ENCODE measurements at regions not wholly inside any gene's neighbourhood (a gene's known extent, or its start where the extent isn't known, plus 50 kb on each side); places are given as distances from the start of the nearest gene placed in this dataset.

- no peak overlapping the region for H3K27ac ChIP-seq (ENCODE audit: control insufficient read depth, insufficient read depth, low read length)
Observed at GRCh38 chr12:97160277-97160676, 253.2 kb downstream of the NEDD1 start.

GRCh38 chr12:97162173-97162572, 255.1 kb downstream of the NEDD1 start:
- no peak overlapping the region for H3K9ac ChIP-seq (ENCODE audit: control insufficient read depth, extremely low read depth, insufficient read depth, low read length)
- H3K36me3 ChIP-seq (ENCODE audit: control insufficient read depth in 2 of 2, extremely low read depth in 1 of 2, insufficient read depth in 2 of 2, low read length in 2 of 2): no peaks in the 10 kb centered on the region
- H3K27me3 ChIP-seq (ENCODE audit: control insufficient read depth, extremely low read depth, insufficient read depth, low read length): no peaks in the 10 kb centered on the region
- dilution Hi-C loops (cut with MboI; ENCODE audit: extremely low pct_ligation_motif_present, low sequenced_read_pairs): no loop called here
- no peak for DNase-seq (ENCODE audit: low read depth, low spot score)
- no peaks in the 10 kb centered on the region for H4K20me1 ChIP-seq (ENCODE audit: control insufficient read depth, extremely low read depth, insufficient read depth, low read length)
- no peaks in the 10 kb centered on the region for H3K79me2 ChIP-seq (ENCODE audit: control insufficient read depth, insufficient read depth, low read length)
- H3K4me1 ChIP-seq (ENCODE audit: control insufficient read depth, extremely low read depth, insufficient read depth, low read length): no peaks in the 10 kb centered on the region
- no peaks in the 10 kb centered on the region for H3K9me3 ChIP-seq (ENCODE audit: control insufficient read depth, low read depth, low read length)
- H3K4me3 ChIP-seq (ENCODE audit: control insufficient read depth in 2 of 3, extremely low read depth in 1 of 3, insufficient read depth in 2 of 3, low read depth in 1 of 3, low read length in 3 of 3): no peak overlapping the region
- H3K4me2 ChIP-seq (ENCODE audit: control insufficient read depth, extremely low read depth, insufficient read depth, low read depth, low read length): no peak overlapping the region
- H2AFZ ChIP-seq (ENCODE audit: control insufficient read depth, low read length): no peak overlapping the region
- no peaks in the 10 kb centered on the region for H3K9me1 ChIP-seq (ENCODE audit: control insufficient read depth, extremely low read depth, insufficient read depth, low read length)
- no peak for TF ChIP-seq EZH2 (IDR thresholded peaks at IDR 0.05; ENCODE audit: low read length)
- TF ChIP-seq, protein P1, sequence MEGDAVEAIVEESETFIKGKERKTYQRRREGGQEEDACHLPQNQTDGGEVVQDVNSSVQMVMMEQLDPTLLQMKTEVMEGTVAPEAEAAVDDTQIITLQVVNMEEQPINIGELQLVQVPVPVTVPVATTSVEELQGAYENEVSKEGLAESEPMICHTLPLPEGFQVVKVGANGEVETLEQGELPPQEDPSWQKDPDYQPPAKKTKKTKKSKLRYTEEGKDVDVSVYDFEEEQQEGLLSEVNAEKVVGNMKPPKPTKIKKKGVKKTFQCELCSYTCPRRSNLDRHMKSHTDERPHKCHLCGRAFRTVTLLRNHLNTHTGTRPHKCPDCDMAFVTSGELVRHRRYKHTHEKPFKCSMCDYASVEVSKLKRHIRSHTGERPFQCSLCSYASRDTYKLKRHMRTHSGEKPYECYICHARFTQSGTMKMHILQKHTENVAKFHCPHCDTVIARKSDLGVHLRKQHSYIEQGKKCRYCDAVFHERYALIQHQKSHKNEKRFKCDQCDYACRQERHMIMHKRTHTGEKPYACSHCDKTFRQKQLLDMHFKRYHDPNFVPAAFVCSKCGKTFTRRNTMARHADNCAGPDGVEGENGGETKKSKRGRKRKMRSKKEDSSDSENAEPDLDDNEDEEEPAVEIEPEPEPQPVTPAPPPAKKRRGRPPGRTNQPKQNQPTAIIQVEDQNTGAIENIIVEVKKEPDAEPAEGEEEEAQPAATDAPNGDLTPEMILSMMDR (optimal IDR thresholded peaks at IDR 0.05 in 1 of 3, IDR thresholded peaks at IDR 0.05 in 1 of 3, conservative IDR thresholded peaks at IDR 0.05 in 1 of 3; ENCODE audit: extremely low read depth in 1 of 3, insufficient read depth in 2 of 3, low read length in 3 of 3): no peak
- H3K27ac ChIP-seq (ENCODE audit: control insufficient read depth, insufficient read depth, low read length): no peak overlapping the region
- no peak for FAIRE-seq

More at GRCh38 chr12:97160277-97160676, 253.2 kb downstream of the NEDD1 start:
- no peaks in the 10 kb centered on the region for H4K20me1 ChIP-seq (ENCODE audit: control insufficient read depth, extremely low read depth, insufficient read depth, low read length)
- no peaks in the 10 kb centered on the region for H3K27me3 ChIP-seq (ENCODE audit: control insufficient read depth, extremely low read depth, insufficient read depth, low read length)
- dilution Hi-C loops (cut with MboI; ENCODE audit: extremely low pct_ligation_motif_present, low sequenced_read_pairs): no loop called here
- no peaks in the 10 kb centered on the region for H3K79me2 ChIP-seq (ENCODE audit: control insufficient read depth, insufficient read depth, low read length)
- no peaks in the 10 kb centered on the region for H3K9me3 ChIP-seq (ENCODE audit: control insufficient read depth, low read depth, low read length)
- no peak overlapping the region for H3K9ac ChIP-seq (ENCODE audit: control insufficient read depth, extremely low read depth, insufficient read depth, low read length)
- TF ChIP-seq, protein P1 (optimal IDR thresholded peaks at IDR 0.05 in 1 of 3, IDR thresholded peaks at IDR 0.05 in 1 of 3, conservative IDR thresholded peaks at IDR 0.05 in 1 of 3; ENCODE audit: extremely low read depth in 1 of 3, insufficient read depth in 2 of 3, low read length in 3 of 3): no peak
- TF ChIP-seq EZH2 (IDR thresholded peaks at IDR 0.05; ENCODE audit: low read length): no peak
- no peaks in the 10 kb centered on the region for H3K4me1 ChIP-seq (ENCODE audit: control insufficient read depth, extremely low read depth, insufficient read depth, low read length)
- DNase-seq (ENCODE audit: low read depth, low spot score): no peak
- H3K4me2 ChIP-seq (ENCODE audit: control insufficient read depth, extremely low read depth, insufficient read depth, low read depth, low read length): no peak overlapping the region
- H3K36me3 ChIP-seq (ENCODE audit: control insufficient read depth in 2 of 2, extremely low read depth in 1 of 2, insufficient read depth in 2 of 2, low read length in 2 of 2): no peaks in the 10 kb centered on the region
- no peak overlapping the region for H3K4me3 ChIP-seq (ENCODE audit: control insufficient read depth in 2 of 3, extremely low read depth in 1 of 3, insufficient read depth in 2 of 3, low read depth in 1 of 3, low read length in 3 of 3)
- no peak for FAIRE-seq
- no peak overlapping the region for H2AFZ ChIP-seq (ENCODE audit: control insufficient read depth, low read length)
- H3K9me1 ChIP-seq (ENCODE audit: control insufficient read depth, extremely low read depth, insufficient read depth, low read length): no peaks in the 10 kb centered on the region
